M059J (cell line): ENCODE measurements at regions not wholly inside any gene's neighbourhood (a gene's known extent, or its start where the extent isn't known, plus 50 kb on each side); places are given as distances from the start of the nearest gene placed in this dataset.
"Not testable (repeated sequence)": the region's sequence is repeated elsewhere in the genome, so short reads cannot be mapped to it uniquely, and the experiment has no call there.

ENCODE experiments used
- DNase-seq: peaks from one replicate; pipeline ENCODE4 v3.0.0-alpha.2; 2012; ENCODE audit warnings: low read depth

DNA sequence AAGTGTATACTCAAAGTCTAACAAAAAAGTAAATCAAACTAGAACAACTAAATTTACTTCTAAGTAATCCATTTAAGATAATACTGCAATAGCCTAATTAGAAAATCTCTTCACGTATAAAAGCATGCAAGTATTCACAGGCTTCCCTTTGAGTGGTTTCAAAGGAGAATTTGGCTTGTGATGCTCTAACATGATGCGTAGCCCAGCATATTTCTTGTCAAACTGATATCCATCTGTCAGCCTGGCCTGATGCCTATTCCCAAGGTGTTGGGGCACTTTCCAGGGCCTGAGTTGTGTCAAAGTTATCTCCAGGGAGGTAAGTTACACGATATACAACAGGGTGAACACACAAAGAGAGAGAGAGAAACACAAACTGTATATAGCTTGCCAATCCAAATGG lies 287.0 kb upstream of the MAGEB18 start:
- DNase-seq = no peak

DNA sequence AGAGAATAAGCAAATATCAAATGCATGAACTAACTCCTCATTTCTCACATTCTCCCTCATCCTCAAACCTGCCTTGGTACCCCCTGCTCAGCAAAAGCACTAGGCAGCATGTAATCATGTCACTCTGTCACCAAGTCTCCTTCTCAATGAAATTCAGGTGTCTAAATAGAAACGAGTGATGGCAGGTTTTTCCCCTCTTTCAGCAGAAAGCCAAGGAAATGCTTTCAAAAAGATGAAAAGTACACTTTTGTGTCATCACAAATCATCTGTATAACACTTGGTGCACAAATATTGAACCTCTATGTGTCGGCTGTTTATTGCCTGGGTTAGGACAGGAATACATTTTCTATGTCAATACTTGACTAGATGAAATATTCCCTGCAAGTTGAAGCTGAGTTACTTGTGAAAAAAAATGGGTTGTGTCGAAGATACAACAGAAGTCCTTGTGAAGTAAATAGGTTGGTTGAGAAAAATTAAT lies 285.1 kb upstream of the MAGEB18 start:
- no peak for DNase-seq

DNA sequence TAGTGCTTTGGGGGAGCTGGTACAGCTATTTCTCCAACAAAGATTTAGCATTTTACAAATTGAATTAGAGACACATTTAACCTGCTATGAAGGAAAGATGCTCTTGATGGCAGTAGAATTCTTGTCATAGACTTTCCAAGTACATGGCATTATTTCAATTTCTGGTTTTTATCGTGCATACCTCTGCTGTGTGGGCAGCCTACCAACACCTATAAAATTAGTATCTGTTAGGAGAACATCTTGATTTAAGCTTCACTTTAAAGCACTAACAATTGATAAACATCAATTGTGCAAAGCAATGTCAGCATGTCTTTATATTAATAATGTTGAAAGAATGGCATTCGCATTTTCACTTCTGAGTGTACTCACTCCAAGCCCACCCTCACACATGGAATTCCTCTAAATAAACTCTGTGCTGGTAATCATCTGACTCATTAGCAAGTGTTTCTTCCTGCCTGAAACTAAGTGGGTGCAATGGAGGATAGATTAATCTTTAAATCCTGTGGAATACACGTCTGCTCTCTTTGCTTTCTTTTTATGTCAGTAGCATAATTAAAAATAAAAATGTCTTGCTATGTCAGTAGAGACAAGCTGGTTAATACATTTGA lies 279.8 kb upstream of the MAGEB18 start:
- DNase-seq = no peak

DNA sequence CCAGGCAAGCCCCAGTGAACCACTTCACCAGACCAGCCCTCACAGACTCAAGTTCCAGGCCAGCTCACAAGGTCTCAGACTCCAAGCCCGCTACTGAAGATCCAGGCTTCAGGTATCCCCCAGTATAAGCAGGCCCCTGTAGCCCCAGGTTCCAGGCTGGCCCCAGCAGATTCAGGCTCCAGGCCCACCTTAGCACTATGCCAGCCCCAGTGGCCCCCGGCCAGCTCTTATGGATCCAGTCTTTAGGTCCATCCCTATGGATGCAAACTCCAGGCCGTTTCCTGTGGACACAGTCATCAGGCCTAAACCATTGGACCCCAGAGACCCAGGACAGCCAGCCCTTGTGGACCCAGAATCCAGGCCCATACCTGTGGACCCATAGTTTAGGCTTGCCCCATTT lies 277.8 kb upstream of the MAGEB18 start:
- no peak for DNase-seq

DNA sequence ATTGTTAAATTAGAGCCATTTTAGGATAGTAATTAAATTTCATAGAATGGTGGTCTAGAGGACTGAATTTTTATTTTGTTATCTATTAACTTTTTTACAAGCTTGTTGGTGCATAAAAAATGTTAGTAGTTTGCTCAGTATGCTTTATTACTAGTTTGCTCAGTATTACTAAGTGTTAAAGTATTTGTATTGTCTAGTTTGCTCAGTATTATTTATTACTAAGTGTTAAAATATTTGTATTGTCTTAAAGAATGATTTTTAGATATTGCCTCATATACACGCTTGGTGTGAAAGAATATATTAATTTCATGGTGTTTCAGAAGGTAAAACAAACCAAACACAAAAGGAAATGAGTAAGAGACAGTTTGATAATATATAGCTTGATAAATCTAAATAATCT lies 268.4 kb upstream of the MAGEB18 start:
- no peak for DNase-seq

GRCh38 chrX:25872786-25873185 lies 265.4 kb upstream of the MAGEB18 start:
- no peak for DNase-seq

GRCh38 chrX:25873196-25873595 lies 264.9 kb upstream of the MAGEB18 start:
- no peak for DNase-seq

- DNase-seq = no peak
Measured at GRCh38 chrX:25878806-25879205, 259.3 kb upstream of the MAGEB18 start.

DNA sequence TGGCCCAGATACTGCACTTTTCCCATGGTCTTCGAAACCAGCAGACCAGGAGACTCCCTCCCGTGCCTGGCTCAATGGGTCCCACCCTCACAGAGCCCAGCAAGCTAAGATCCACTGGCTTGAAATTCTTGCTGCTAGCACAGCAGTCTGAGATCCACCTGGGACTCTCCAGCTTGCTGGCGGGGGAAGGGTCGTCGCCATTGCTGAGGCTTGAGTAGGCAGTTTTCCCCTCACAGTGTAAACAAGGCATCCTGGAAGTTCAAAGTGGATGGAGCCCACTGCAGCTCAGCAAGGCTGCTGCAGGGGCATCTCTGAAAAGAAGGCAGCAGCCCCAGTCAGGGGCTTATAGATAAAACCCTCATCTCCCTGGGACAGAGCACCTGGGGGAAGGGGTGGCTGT lies 255.6 kb upstream of the MAGEB18 start:
- DNase-seq = not testable (repeated sequence)

DNA sequence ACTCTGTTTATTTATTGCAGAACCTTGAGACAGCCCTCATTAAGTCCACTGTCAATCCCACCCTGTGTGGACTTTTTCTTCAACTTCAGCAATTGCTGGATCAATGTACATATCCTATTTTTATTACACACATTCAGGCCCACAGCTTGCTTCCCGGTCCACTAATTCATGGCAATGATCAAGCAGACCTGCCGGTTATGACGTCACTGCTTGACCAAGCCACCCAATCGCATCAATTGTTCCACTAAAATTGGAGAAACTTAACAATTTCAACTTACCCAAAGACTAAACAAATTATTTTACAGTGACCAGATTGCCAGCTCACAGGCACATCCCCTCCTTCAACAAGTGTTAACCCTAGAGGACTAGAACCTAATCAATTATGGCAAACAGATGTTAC lies 240.4 kb upstream of the MAGEB18 start:
- DNase-seq = no peak

DNA sequence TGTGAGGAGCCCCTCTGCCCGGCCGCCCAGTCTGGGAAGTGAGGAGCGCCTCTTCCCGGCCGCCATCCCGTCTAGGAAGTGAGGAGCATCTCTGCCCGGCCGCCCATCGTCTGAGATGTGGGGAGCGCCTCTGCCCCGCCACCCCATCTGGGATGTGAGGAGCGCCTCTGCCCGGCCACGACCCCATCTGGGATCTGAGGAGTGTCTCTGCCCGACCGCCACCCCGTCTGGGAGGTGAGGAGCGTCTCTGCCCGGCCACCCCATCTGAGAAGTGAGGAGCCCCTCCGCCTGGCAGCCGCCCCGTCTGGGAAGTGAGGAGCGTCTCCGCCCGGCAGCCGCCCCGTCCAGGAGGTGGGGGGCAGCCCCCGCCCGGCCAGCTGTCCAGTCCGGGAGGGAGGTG lies 232.4 kb upstream of the MAGEB18 start:
- not testable (repeated sequence) for DNase-seq

- DNase-seq = no peak
Measured at GRCh38 chrX:25925946-25926345, 212.2 kb upstream of the MAGEB18 start.

DNA sequence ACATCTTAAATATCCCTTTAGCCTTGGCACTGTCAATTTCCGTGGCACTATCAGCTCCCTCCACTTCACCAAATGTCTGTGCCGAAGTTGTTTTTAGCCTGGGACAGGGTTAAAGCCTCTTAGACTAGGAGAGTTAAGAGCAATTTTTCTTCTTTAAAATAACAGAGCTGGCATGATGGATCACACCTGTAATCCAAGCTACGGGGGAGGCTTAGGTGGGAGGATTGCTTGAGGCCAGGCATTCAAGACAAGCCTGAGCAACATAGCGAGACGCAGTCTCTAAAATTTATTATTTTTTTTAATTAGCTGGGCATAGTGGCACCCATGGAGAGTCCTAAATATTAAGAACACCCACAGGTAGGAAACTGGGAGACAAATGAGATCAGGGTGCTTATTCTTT lies 209.8 kb upstream of the MAGEB18 start:
- no peak for DNase-seq

- DNase-seq = no peak
Measured at GRCh38 chrX:25941087-25941486, 197.1 kb upstream of the MAGEB18 start.

DNA sequence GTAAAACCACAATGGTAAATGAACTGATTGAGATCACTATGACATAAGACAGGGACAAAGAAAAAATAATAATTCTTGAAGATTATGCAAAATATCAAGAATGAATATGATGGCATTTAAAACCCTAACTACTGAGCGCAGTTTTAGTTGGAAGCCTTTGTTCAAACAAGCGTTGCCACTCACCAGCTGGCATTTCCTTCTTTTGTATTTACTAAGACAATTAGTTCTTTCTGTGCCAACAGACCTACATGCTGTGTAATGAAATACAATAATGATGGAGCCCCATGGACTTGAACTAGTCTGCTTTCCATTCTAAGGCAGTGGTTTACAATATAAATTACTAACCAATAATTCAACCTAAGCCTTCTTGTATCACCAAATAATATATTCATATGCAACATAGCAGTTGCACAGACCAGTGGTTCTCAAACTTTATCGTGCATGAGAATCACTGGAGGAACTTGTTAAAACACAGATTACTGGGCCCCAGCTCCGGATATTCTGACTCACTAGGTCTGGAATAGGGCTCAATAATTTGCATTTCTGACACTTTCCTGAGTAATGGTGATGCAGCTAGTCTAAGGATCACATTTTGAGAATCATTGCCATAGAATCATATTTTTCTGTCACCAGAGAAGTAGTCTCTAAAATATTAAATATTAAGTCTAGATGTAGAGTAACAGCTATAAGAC lies 196.4 kb upstream of the MAGEB18 start:
- DNase-seq = no peak

GRCh38 chrX:25968920-25969319 lies 169.2 kb upstream of the MAGEB18 start:
- DNase-seq = no peak

GRCh38 chrX:25976683-25977310 lies 161.3 kb upstream of the MAGEB18 start:
- no peak for DNase-seq

DNA sequence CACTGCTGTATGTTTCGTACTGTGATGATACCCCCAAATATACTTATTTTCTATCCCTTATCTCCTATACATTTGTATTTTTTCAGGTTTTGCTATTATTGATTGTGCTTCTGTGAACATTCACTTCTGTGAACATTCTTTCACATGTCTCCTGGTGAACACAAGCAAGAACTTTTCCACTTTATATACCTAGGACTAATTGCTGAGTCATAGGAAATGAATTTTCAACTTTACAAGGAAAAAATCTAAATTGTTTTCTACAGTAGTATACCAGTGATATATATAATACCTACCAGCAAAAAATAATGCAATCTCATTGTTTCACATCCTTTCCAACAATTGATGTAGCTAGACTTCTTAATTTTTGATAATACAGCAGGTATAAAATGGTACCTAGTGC lies 139.5 kb upstream of the MAGEB18 start:
- no peak for DNase-seq

DNA sequence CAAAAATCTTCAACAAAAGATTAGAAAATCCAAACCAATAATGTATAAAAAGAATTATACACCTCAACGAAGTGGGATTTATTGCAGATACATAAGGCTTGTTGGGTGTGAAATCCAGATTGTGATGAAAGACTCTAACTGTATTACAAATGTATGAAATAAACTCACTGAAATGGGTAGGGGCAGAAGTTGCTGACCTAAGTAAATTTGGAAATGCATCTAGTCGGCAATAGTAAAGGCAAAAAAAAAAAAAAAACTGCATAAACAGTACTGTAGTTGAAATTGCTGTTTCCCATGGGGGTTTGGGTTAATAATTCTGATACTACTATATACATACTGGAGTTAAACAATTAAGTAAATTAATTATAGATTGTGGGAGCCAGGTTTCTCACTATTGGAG lies 130.7 kb upstream of the MAGEB18 start:
- no peak for DNase-seq

GRCh38 chrX:26008042-26008441 lies 130.1 kb upstream of the MAGEB18 start:
- DNase-seq = no peak

GRCh38 chrX:26008691-26009090 lies 129.5 kb upstream of the MAGEB18 start:
- no peak for DNase-seq

- DNase-seq = no peak
Measured at GRCh38 chrX:26019386-26019785, 118.8 kb upstream of the MAGEB18 start.

- no peak for DNase-seq
Measured at GRCh38 chrX:26026179-26026578, 112.0 kb upstream of the MAGEB18 start.
